ENCODE measurements at regions not wholly inside any gene's neighbourhood (a gene's known extent, or its start where the extent isn't known, plus 50 kb on each side); places are given as distances from the start of the nearest gene placed in this dataset.

- TF ChIP-seq MAX (IDR thresholded peaks at IDR 0.05; ENCODE audit: low read depth, low read length) (no peak), CTCF (IDR thresholded peaks at IDR 0.05; ENCODE audit: low read depth, low read length) (no peak)
Measured at GRCh38 chr15:98403169-98403568, 245.2 kb upstream of the IGF1R start.

Data from NB4 (cell line).